ENCODE measurements at regions not wholly inside any gene's neighbourhood (a gene's known extent, or its start where the extent isn't known, plus 50 kb on each side); places are given as distances from the start of the nearest gene placed in this dataset.
A peak's percentile ranks its signal among the peaks of the same experiment; 100 is the strongest.

GRCh38 chr9:127557466-127557869 lies 54.6 kb upstream of the STXBP1 start:
- Histone ChIP-seq H3K36me3 (peaks cover 0 to 24% (median 0%) of the 10 kb centered on the region in 9 donors), H3K4me3 (no peak overlapping the region), H3K27ac (peak overlapping the region in 9 of 10 donors; percentile 45 to 90 (median 79)), H3K9me3 (no peaks in the 10 kb centered on the region), H3K27me3 (no peaks in the 10 kb centered on the region), H3K4me1 (peaks cover 32 to 93% (median 82%) of the 10 kb centered on the region in 9 donors)
- TF ChIP-seq, protein P1, sequence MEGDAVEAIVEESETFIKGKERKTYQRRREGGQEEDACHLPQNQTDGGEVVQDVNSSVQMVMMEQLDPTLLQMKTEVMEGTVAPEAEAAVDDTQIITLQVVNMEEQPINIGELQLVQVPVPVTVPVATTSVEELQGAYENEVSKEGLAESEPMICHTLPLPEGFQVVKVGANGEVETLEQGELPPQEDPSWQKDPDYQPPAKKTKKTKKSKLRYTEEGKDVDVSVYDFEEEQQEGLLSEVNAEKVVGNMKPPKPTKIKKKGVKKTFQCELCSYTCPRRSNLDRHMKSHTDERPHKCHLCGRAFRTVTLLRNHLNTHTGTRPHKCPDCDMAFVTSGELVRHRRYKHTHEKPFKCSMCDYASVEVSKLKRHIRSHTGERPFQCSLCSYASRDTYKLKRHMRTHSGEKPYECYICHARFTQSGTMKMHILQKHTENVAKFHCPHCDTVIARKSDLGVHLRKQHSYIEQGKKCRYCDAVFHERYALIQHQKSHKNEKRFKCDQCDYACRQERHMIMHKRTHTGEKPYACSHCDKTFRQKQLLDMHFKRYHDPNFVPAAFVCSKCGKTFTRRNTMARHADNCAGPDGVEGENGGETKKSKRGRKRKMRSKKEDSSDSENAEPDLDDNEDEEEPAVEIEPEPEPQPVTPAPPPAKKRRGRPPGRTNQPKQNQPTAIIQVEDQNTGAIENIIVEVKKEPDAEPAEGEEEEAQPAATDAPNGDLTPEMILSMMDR (IDR thresholded peaks at IDR 0.05), result no peak
- ATAC-seq (peak in 7 of 8 donors; percentile 3 to 32 (median 12)), DNase-seq (peak in 1 of 2 donors; percentile 46)
- 8 to 15% methylated on average over 5 of the region's 5 CpGs for WGBS, 2 donors
- intact Hi-C loops (cut with DNase I), result no loop called here

GRCh38 chr9:127557998-127558546 lies 54.0 kb upstream of the STXBP1 start:
- Histone ChIP-seq H3K27ac (peak overlapping the region in 9 of 10 donors; percentile 55 to 90 (median 79)), H3K36me3 (peaks cover 0 to 24% (median 0%) of the 10 kb centered on the region in 9 donors), H3K4me3 (no peak overlapping the region), H3K27me3 (no peaks in the 10 kb centered on the region), H3K4me1 (peaks cover 35 to 99% (median 88%) of the 10 kb centered on the region in 9 donors), H3K9me3 (no peaks in the 10 kb centered on the region)
- DNase-seq (no peak), ATAC-seq (no peak)
- WGBS, 2 donors, result 58 to 62% methylated on average over 11 of the region's 11 CpGs
- TF ChIP-seq, protein P1 (IDR thresholded peaks at IDR 0.05), result no peak
- intact Hi-C loops (cut with DNase I), result no loop called here

GRCh38 chr9:127558581-127559246 lies 53.4 kb upstream of the STXBP1 start:
- no peak overlapping the region for H3K4me3 ChIP-seq
- no peak for DNase-seq
- peaks cover 0 to 30% (median 0%) of the 10 kb centered on the region in 9 donors for H3K36me3 ChIP-seq
- H3K4me1 ChIP-seq, result peaks cover 40 to 100% (median 93%) of the 10 kb centered on the region in 9 donors
- no peaks in the 10 kb centered on the region for H3K27me3 ChIP-seq
- intact Hi-C loops (cut with DNase I), result no loop called here
- no peaks in the 10 kb centered on the region for H3K9me3 ChIP-seq
- TF ChIP-seq, protein P1 (IDR thresholded peaks at IDR 0.05), result no peak
- ATAC-seq, result no peak
- H3K27ac ChIP-seq, result peak overlapping the region in 9 of 10 donors; percentile 55 to 90 (median 79)
- WGBS, 2 donors, result 68 to 69% methylated on average over 9 of the region's 9 CpGs

- WGBS, 2 donors, result 68 to 78% methylated on average over 5 of the region's 5 CpGs
Observed at GRCh38 chr9:127559247-127559680, 52.8 kb upstream of the STXBP1 start.

More at GRCh38 chr9:127559247-127559680, 52.8 kb upstream of the STXBP1 start:
- DNase-seq (no peak), ATAC-seq (no peak)
- TF ChIP-seq, protein P1 (IDR thresholded peaks at IDR 0.05), result no peak
- intact Hi-C loops (cut with DNase I), result no loop called here
- peak overlapping the region in 7 of 10 donors; percentile 65 to 90 (median 81) for H3K27ac ChIP-seq
- no peaks in the 10 kb centered on the region for H3K9me3 ChIP-seq
- peaks cover 40 to 100% (median 93%) of the 10 kb centered on the region in 9 donors for H3K4me1 ChIP-seq
- H3K36me3 ChIP-seq, result peaks cover 0 to 36% (median 0%) of the 10 kb centered on the region in 9 donors
- no peak overlapping the region for H3K4me3 ChIP-seq
- no peaks in the 10 kb centered on the region for H3K27me3 ChIP-seq
